Heart left ventricle (tissue), 13 donors: ENCODE measurements at regions not wholly inside any gene's neighbourhood (a gene's known extent, or its start where the extent isn't known, plus 50 kb on each side); places are given as distances from the start of the nearest gene placed in this dataset.

Experiments used
- CTCF ChIP-seq, 12 donors: fragments of 200-600 bp; sonication (generic) in 4 of 12; IDR thresholded peaks; one replicate each; pipeline versions ENCODE4 v1.5.0 to v1.8.0; 2018 to 2022; ENCODE audit warnings: antibody characterized with exemption in 12 of 12, mild to moderate bottlenecking in 5 of 12
- POLR2A ChIP-seq, 2 donors: fragments of 450-650 bp; IDR thresholded peaks; one replicate each; pipeline ENCODE4 v1.6.1; 2017; ENCODE audit warnings: antibody characterized with exemption in 2 of 2, mild to moderate bottlenecking in 2 of 2, moderate library complexity in 2 of 2
- donor health status: ischemic (EF 13 %, LVEDD 7.1; RV severe dilation, severe dysfunction).
- donor health status: DM: no; HTN: yes; CAD: no.
- donor health status: DM: no; HTN: no; CAD: no.
- donor health status: ischemic (EF 25% LVEDD 6.9; RV normal size, moderate dysfunction).
- donor health status: ischemic (EF 25% LVEDD 5.7; RV mildly dilated, moderate dysfunction).
- donor health status: ischemic (EF 35%, LVEDD 5.7; RV mildly dilated, moderate dysfunction).
- donor health status: nonischemic (EF 11% LVEDD 7.7; RV severe dilation, severe dysfunction).
- donor health status: DM: yes; HTN: yes; CAD: no.
- donor health status: PGD.
- donor health status: ischemic (EF 29% LVEDD 5.4; RV normal size, mild dysfunction).
- donor health status: nonischemic (EF 23%, LVEDD 6.1; RV moderate dilation, normal function).

DNA sequence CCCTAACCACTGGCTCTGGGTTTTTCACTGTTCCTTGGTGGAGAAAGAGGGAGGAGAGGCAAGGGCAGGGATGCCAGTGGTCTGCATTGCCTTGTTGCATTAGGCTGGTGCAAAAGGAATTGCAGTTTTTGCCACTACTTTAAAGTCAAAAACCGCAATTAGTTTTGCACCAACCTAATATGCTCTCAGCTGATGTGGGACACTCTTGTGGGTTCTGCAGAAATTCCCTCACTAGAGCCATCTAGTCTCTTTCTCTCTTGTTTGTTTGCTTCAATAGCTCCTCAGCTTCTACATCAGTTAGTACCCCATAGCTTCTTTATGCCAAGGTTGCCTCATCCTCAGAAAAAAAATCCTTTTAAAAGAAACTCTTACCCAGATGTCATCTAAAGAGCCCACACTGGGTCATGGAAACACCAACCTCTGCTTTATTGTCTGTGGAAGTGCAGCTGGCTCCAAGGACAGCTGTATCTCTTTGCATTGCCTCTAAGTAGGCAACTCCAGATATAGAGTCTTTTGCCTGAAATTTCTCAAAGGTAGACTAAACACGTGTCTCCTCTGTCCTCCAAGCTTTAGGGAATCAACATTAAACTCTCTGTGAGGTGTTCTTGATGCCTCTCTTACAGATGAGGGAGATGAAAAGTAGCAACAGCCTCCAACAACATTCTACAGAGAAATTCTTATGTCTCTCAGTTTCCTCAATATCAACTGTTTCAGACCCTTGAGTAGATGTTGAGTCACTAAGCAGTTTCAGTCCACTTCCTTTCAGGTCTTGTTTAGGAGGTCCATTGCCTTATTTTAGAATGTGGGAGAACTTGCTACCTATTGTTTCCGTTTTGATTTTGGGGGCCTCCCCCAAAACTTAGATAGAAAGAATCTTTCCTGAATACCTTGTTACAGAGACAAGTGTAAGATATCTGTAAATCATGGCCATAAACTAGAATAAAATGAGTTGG, 84.9 kb upstream of the MEF2C start:
- no peak for TF ChIP-seq POLR2A (IDR thresholded peaks at IDR 0.05)
- no peak for TF ChIP-seq CTCF (IDR thresholded peaks at IDR 0.05)
